Suprapubic skin (tissue), 4 donors: ENCODE measurements at regions not wholly inside any gene's neighbourhood (a gene's known extent, or its start where the extent isn't known, plus 50 kb on each side); places are given as distances from the start of the nearest gene placed in this dataset.

Experiments used
- DNase-seq, 2 donors: peaks; one replicate each; pipeline ENCODE4 v3.0.0-alpha.2; 2019; ENCODE audit warnings: low spot score in 2 of 2
- H3K27ac ChIP-seq: fragments of 200-600 bp; sonication (generic); one replicate; pipeline ENCODE4 v1.5.1; 2019
- H3K27me3 ChIP-seq: fragments of 200-600 bp; sonication (generic); one replicate; pipeline ENCODE4 v1.5.1; 2019
- H3K36me3 ChIP-seq: fragments of 200-600 bp; sonication (generic); one replicate; pipeline ENCODE4 v1.5.1; 2019
- H3K4me1 ChIP-seq: fragments of 200-600 bp; sonication (generic); one replicate; pipeline ENCODE4 v1.5.1; 2019
- H3K4me3 ChIP-seq: fragments of 200-600 bp; sonication (generic); one replicate; pipeline ENCODE4 v1.5.1; 2019; ENCODE audit warnings: mild to moderate bottlenecking
- H3K9me3 ChIP-seq: fragments of 200-600 bp; sonication (generic); one replicate; pipeline ENCODE4 v1.5.1; 2019
- EP300 ChIP-seq: sonication (generic); formaldehyde crosslinking; IDR thresholded peaks from one replicate; pipeline ENCODE4 v1.6.1; 2017; ENCODE audit warnings: antibody characterized with exemption
- POLR2A ChIP-seq, 2 donors: fragments of 450-650 bp; IDR thresholded peaks; one replicate each; pipeline ENCODE4 v1.6.1; 2017; ENCODE audit warnings: antibody characterized with exemption in 2 of 2, mild to moderate bottlenecking in 2 of 2, moderate library complexity in 2 of 2
- POLR2AphosphoS5 ChIP-seq, 3 donors: sonication (generic); formaldehyde crosslinking; IDR thresholded peaks; one replicate each; pipeline ENCODE4 v1.6.1; 2017; ENCODE audit warnings: antibody characterized with exemption in 3 of 3
- WGBS: methylation state at CpG from one replicate; pipeline ENCODE4 v1.1.5; 2018; 5-methylcytosine and 5-hydroxymethylcytosine counted together
- TF ChIP-seq, protein P1 (sequence below), 2 donors: fragments of 200-600 bp in 1 of 2; fragments of 450-650 bp in 1 of 2; sonication (generic) in 1 of 2; IDR thresholded peaks; one replicate each; pipeline ENCODE4 v1.5.1; 2016 to 2019; ENCODE audit warnings: antibody characterized with exemption in 2 of 2, mild to moderate bottlenecking in 1 of 2, moderate library complexity in 1 of 2

- no peaks in the 10 kb centered on the region for H3K9me3 ChIP-seq
- no peak overlapping the region for H3K27ac ChIP-seq
- no peak for TF ChIP-seq POLR2AphosphoS5 (IDR thresholded peaks at IDR 0.05)
- TF ChIP-seq EP300 = no peak
- TF ChIP-seq, protein P1, sequence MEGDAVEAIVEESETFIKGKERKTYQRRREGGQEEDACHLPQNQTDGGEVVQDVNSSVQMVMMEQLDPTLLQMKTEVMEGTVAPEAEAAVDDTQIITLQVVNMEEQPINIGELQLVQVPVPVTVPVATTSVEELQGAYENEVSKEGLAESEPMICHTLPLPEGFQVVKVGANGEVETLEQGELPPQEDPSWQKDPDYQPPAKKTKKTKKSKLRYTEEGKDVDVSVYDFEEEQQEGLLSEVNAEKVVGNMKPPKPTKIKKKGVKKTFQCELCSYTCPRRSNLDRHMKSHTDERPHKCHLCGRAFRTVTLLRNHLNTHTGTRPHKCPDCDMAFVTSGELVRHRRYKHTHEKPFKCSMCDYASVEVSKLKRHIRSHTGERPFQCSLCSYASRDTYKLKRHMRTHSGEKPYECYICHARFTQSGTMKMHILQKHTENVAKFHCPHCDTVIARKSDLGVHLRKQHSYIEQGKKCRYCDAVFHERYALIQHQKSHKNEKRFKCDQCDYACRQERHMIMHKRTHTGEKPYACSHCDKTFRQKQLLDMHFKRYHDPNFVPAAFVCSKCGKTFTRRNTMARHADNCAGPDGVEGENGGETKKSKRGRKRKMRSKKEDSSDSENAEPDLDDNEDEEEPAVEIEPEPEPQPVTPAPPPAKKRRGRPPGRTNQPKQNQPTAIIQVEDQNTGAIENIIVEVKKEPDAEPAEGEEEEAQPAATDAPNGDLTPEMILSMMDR (IDR thresholded peaks at IDR 0.05) = no peak
- no peak for TF ChIP-seq POLR2A (IDR thresholded peaks at IDR 0.05)
- H3K4me3 ChIP-seq = no peak overlapping the region
- no peaks in the 10 kb centered on the region for H3K27me3 ChIP-seq
- no peak for DNase-seq
- 47% methylated on average over 3 of the region's 3 CpGs for WGBS
- H3K36me3 ChIP-seq = no peaks in the 10 kb centered on the region
- H3K4me1 ChIP-seq = no peaks in the 10 kb centered on the region
Measured at GRCh38 chr3:36318621-36319200, 61.6 kb upstream of the STAC start.

DNA sequence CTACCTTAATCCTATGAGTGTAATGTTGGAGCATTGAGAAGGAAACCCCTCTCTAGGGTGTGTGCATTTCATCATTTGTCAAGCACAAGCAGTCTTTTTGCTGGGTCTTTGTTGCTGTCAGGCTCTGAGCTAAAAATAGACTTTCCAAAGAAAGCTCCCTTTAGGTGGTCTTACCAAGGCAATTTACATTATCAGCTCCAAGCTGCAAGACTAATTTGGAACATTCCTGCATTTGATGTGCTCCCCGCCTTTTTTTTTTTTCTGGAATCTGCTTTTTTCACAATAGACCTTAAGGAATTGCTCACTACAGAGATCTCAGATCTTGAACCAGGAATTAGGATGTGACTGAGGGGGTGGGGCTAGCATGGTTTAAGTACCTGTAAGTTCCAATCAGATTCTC lies 60.6 kb upstream of the STAC start:
- TF ChIP-seq, protein P1 (IDR thresholded peaks at IDR 0.05) = no peak
- TF ChIP-seq POLR2AphosphoS5 (IDR thresholded peaks at IDR 0.05) (no peak), POLR2A (IDR thresholded peaks at IDR 0.05) (no peak), EP300 (no peak)

More for the DNA sequence above, 60.6 kb upstream of the STAC start:
- H3K4me1 ChIP-seq = no peaks in the 10 kb centered on the region
- H3K36me3 ChIP-seq = no peaks in the 10 kb centered on the region
- no peak for DNase-seq
- 48% methylated on average over 1 of the region's 1 CpG for WGBS
- no peaks in the 10 kb centered on the region for H3K27me3 ChIP-seq
- no peaks in the 10 kb centered on the region for H3K9me3 ChIP-seq
- H3K27ac ChIP-seq = no peak overlapping the region
- no peak overlapping the region for H3K4me3 ChIP-seq
